ENCODE measurements at regions not wholly inside any gene's neighbourhood (a gene's known extent, or its start where the extent isn't known, plus 50 kb on each side); places are given as distances from the start of the nearest gene placed in this dataset.
"Not testable (repeated sequence)": the region's sequence is repeated elsewhere in the genome, so short reads cannot be mapped to it uniquely, and the experiment has no call there.

DNA sequence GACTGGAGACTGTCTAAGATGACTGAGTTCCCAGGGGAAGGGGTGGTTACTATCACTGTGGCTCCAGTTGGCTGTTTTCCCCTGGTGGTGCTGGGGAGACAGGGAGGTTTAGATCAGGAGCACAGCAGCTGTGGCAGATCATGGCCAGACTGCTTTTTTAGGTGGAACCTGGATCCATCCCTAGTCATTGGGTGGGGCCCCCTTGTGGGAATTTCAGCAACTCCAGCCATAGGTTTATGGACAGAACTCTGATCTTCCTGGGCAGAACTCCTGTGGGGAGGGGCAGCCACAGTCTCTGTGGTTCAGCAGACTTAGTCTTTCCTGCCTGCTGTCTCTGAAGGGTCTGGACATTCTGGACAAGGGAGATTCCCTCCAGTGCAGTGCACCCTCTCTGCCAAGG is 917.4 kb upstream of the FOXG1 start:
- H3K9me3 ChIP-seq (ENCODE audit: control insufficient read depth, insufficient read depth, low read depth, low read length); H3K36me3 ChIP-seq (ENCODE audit: control insufficient read depth in 2 of 2, insufficient read depth in 1 of 2, low read length in 2 of 2); CTCF ChIA-PET; H3K27ac ChIP-seq (ENCODE audit: extremely low read depth, low read depth, low read length); POLR2A ChIA-PET; H3K4me3 ChIP-seq (ENCODE audit: low read depth, low read length); H3K4me1 ChIP-seq (ENCODE audit: control insufficient read depth, insufficient read depth, low read length): not testable (repeated sequence)

DNA sequence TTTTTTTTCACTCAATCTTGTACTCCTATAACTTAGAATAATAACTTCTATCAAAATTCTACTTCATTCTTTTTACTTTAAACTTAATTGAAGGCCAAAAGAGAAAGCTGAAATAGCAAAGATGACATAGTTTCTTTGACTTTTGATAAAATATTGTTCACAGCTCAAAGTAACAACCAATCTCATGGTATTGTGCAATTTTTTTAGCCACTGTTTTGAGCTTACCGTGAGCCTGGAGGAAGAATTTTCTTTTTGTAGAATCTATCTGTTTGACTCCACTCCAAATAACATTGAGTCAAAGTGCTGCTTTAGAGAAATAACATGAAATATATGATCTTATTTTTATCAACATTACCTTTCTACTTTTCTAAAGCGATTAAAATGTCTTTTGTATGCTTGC is 903.9 kb upstream of the FOXG1 start:
- CTCF ChIA-PET = interaction anchor here (0.7 kb wide), 1 partner anchor 428 kb away, joined by 4 read pairs; no protein-coding TSS in a partner anchor
- H3K9me3 ChIP-seq (ENCODE audit: control insufficient read depth, insufficient read depth, low read depth, low read length) = no peaks in the 10 kb centered on the region
- H3K36me3 ChIP-seq (ENCODE audit: control insufficient read depth in 2 of 2, insufficient read depth in 1 of 2, low read length in 2 of 2) = no peaks in the 10 kb centered on the region
- TF ChIP-seq ZNF433 (tag by site-specific recombination; IDR thresholded peaks at IDR 0.05; ENCODE audit: low read depth) = no peak
- TF ChIP-seq ZNF239 (tag by site-specific recombination; IDR thresholded peaks at IDR 0.05) = no peak
- no peak for TF ChIP-seq ZNF19 (tag by site-specific recombination; IDR thresholded peaks at IDR 0.05; ENCODE audit: low read depth)
- TF ChIP-seq ZNF114 (tag by site-specific recombination; IDR thresholded peaks at IDR 0.05) = no peak
- TF ChIP-seq, protein P1, sequence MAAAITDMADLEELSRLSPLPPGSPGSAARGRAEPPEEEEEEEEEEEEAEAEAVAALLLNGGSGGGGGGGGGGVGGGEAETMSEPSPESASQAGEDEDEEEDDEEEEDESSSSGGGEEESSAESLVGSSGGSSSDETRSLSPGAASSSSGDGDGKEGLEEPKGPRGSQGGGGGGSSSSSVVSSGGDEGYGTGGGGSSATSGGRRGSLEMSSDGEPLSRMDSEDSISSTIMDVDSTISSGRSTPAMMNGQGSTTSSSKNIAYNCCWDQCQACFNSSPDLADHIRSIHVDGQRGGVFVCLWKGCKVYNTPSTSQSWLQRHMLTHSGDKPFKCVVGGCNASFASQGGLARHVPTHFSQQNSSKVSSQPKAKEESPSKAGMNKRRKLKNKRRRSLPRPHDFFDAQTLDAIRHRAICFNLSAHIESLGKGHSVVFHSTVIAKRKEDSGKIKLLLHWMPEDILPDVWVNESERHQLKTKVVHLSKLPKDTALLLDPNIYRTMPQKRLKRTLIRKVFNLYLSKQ (tag by site-specific recombination; IDR thresholded peaks at IDR 0.05; ENCODE audit: borderline replicate concordance) = no peak
- TF ChIP-seq HOXD13 (CRISPR knock-in tag; IDR thresholded peaks at IDR 0.05; ENCODE audit: borderline replicate concordance) = no peak
- TF ChIP-seq MEIS1 (CRISPR knock-in tag; IDR thresholded peaks at IDR 0.05; ENCODE audit: borderline replicate concordance) = no peak
- TF ChIP-seq, protein P2, sequence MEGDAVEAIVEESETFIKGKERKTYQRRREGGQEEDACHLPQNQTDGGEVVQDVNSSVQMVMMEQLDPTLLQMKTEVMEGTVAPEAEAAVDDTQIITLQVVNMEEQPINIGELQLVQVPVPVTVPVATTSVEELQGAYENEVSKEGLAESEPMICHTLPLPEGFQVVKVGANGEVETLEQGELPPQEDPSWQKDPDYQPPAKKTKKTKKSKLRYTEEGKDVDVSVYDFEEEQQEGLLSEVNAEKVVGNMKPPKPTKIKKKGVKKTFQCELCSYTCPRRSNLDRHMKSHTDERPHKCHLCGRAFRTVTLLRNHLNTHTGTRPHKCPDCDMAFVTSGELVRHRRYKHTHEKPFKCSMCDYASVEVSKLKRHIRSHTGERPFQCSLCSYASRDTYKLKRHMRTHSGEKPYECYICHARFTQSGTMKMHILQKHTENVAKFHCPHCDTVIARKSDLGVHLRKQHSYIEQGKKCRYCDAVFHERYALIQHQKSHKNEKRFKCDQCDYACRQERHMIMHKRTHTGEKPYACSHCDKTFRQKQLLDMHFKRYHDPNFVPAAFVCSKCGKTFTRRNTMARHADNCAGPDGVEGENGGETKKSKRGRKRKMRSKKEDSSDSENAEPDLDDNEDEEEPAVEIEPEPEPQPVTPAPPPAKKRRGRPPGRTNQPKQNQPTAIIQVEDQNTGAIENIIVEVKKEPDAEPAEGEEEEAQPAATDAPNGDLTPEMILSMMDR (tag by site-specific recombination; IDR thresholded peaks at IDR 0.05) = no peak
- TF ChIP-seq ZNF350 (tag by site-specific recombination; IDR thresholded peaks at IDR 0.05) = no peak
- H3K27ac ChIP-seq (ENCODE audit: extremely low read depth, low read depth, low read length) = no peak overlapping the region
- POLR2A ChIA-PET = no interaction called here
- H3K4me3 ChIP-seq (ENCODE audit: low read depth, low read length) = no peak overlapping the region
- H3K4me1 ChIP-seq (ENCODE audit: control insufficient read depth, insufficient read depth, low read length) = no peaks in the 10 kb centered on the region

DNA sequence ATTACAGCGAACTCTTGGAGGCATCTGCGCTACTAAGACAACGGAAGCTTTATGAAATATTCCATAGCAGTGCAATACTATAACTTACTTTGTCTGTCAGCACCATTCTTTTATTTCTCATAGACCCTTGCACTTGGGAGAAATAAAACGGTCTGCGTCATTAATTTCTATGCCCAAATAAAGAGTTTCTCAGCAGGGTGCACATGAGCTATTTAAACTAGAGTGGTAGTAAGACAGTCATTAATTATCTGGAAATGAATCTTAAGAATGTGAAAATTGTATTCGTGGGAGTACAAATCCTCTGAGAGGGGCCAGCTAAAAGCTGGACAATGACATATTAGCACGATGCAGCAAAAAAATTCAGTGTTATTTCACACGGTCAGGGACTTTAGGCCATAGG is 903.4 kb upstream of the FOXG1 start:
- ChIA-PET POLR2A (no interaction called here), CTCF (interaction anchor here (0.7 kb wide), 1 partner anchor 428 kb away, joined by 4 read pairs; no protein-coding TSS in a partner anchor)
- Histone ChIP-seq H3K36me3 (ENCODE audit: control insufficient read depth in 2 of 2, insufficient read depth in 1 of 2, low read length in 2 of 2) (no peaks in the 10 kb centered on the region), H3K4me3 (ENCODE audit: low read depth, low read length) (no peak overlapping the region), H3K4me1 (ENCODE audit: control insufficient read depth, insufficient read depth, low read length) (no peaks in the 10 kb centered on the region), H3K27ac (ENCODE audit: extremely low read depth, low read depth, low read length) (no peak overlapping the region), H3K9me3 (ENCODE audit: control insufficient read depth, insufficient read depth, low read depth, low read length) (no peaks in the 10 kb centered on the region)
- TF ChIP-seq ZNF510 (tag by site-specific recombination; IDR thresholded peaks at IDR 0.05; ENCODE audit: insufficient replicate concordance) (no peak), HOXD13 (CRISPR knock-in tag; IDR thresholded peaks at IDR 0.05; ENCODE audit: borderline replicate concordance) (no peak), ZBTB20 (tag by site-specific recombination; IDR thresholded peaks at IDR 0.05) (no peak), FEZF1 (tag by site-specific recombination; IDR thresholded peaks at IDR 0.05) (no peak), ZNF76 (tag by site-specific recombination; IDR thresholded peaks at IDR 0.05; ENCODE audit: borderline replicate concordance, low read depth) (no peak), ZNF140 (tag by site-specific recombination; IDR thresholded peaks at IDR 0.05) (no peak), ZNF473 (tag by site-specific recombination; IDR thresholded peaks at IDR 0.05) (no peak), SCRT2 (tag by site-specific recombination; IDR thresholded peaks at IDR 0.05) (no peak), SALL2 (tag by site-specific recombination; IDR thresholded peaks at IDR 0.05; ENCODE audit: borderline replicate concordance) (no peak), ZNF24 (tag by site-specific recombination; IDR thresholded peaks at IDR 0.05) (no peak), ZNF214 (tag by site-specific recombination; IDR thresholded peaks at IDR 0.05; ENCODE audit: borderline replicate concordance) (no peak)
- TF ChIP-seq, protein P3, sequence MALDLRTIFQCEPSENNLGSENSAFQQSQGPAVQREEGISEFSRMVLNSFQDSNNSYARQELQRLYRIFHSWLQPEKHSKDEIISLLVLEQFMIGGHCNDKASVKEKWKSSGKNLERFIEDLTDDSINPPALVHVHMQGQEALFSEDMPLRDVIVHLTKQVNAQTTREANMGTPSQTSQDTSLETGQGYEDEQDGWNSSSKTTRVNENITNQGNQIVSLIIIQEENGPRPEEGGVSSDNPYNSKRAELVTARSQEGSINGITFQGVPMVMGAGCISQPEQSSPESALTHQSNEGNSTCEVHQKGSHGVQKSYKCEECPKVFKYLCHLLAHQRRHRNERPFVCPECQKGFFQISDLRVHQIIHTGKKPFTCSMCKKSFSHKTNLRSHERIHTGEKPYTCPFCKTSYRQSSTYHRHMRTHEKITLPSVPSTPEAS (tag by site-specific recombination; IDR thresholded peaks at IDR 0.05) = no peak
- TF ChIP-seq, protein P4, sequence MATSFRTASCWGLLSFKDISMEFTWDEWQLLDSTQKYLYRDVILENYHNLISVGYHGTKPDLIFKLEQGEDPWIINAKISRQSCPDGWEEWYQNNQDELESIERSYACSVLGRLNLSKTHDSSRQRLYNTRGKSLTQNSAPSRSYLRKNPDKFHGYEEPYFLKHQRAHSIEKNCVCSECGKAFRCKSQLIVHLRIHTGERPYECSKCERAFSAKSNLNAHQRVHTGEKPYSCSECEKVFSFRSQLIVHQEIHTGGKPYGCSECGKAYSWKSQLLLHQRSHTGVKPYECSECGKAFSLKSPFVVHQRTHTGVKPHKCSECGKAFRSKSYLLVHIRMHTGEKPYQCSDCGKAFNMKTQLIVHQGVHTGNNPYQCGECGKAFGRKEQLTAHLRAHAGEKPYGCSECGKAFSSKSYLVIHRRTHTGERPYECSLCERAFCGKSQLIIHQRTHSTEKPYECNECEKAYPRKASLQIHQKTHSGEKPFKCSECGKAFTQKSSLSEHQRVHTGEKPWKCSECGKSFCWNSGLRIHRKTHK (tag by site-specific recombination; IDR thresholded peaks at IDR 0.05) = no peak
- TF ChIP-seq, protein P5, sequence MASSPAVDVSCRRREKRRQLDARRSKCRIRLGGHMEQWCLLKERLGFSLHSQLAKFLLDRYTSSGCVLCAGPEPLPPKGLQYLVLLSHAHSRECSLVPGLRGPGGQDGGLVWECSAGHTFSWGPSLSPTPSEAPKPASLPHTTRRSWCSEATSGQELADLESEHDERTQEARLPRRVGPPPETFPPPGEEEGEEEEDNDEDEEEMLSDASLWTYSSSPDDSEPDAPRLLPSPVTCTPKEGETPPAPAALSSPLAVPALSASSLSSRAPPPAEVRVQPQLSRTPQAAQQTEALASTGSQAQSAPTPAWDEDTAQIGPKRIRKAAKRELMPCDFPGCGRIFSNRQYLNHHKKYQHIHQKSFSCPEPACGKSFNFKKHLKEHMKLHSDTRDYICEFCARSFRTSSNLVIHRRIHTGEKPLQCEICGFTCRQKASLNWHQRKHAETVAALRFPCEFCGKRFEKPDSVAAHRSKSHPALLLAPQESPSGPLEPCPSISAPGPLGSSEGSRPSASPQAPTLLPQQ (tag by site-specific recombination; IDR thresholded peaks at IDR 0.05) = no peak
- TF ChIP-seq, protein P6, sequence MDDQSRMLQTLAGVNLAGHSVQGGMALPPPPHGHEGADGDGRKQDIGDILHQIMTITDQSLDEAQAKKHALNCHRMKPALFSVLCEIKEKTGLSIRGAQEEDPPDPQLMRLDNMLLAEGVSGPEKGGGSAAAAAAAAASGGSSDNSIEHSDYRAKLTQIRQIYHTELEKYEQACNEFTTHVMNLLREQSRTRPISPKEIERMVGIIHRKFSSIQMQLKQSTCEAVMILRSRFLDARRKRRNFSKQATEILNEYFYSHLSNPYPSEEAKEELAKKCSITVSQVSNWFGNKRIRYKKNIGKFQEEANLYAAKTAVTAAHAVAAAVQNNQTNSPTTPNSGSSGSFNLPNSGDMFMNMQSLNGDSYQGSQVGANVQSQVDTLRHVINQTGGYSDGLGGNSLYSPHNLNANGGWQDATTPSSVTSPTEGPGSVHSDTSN (CRISPR knock-in tag; IDR thresholded peaks at IDR 0.05) = no peak

Measured in HEK293 (cell line).